Neuron (in vitro differentiated cells): ENCODE measurements at regions not wholly inside any gene's neighbourhood (a gene's known extent, or its start where the extent isn't known, plus 50 kb on each side); places are given as distances from the start of the nearest gene placed in this dataset.

Source experiments
- H2AFZ ChIP-seq: one replicate; pipeline ENCODE4 v1.6.1; 2013; ENCODE audit warnings: low read depth, mild to moderate bottlenecking, inconsistent platforms, low read length, moderate library complexity
- H3K27me3 ChIP-seq: one replicate; pipeline ENCODE4 v1.6.1; 2013; ENCODE audit warnings: low read length; ENCODE audit not compliant: insufficient read depth
- H3K36me3 ChIP-seq: one replicate; pipeline ENCODE4 v1.6.1; 2013; ENCODE audit warnings: low read length; ENCODE audit not compliant: insufficient read depth
- H3K4me1 ChIP-seq: one replicate; pipeline ENCODE4 v1.6.1; 2013; ENCODE audit warnings: low read length; ENCODE audit not compliant: insufficient read depth
- H3K4me3 ChIP-seq: 2 replicates; pipeline ENCODE4 v1.5.1; 2013; ENCODE audit warnings: mild to moderate bottlenecking, low read length, moderate library complexity
- H3K9me3 ChIP-seq: one replicate; pipeline ENCODE4 v1.6.1; 2013; ENCODE audit warnings: low read length

DNA sequence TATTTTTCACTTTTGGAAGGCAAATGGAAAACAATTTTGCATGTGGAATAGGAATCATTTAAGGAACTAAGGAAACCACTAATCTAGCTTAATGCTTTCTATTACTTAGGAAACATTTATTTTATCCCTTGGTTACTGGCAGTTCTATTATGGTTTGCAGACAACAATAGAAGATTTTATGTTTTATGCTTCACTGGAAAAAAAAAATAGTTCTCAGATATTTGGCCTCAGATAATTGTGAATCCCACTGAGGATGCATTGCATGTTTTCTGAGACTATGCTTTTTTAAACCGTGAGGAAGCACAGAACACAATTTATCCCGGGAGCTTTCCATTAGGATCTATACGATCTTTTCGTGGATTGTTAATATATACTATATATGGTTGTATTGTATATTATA lies 356.9 kb downstream of the CSNK1G3 start:
- no peak overlapping the region for H3K4me3 ChIP-seq
- H3K36me3 ChIP-seq, result no peaks in the 10 kb centered on the region
- H3K4me1 ChIP-seq, result peaks cover 19% of the 10 kb centered on the region
- no peaks in the 10 kb centered on the region for H3K9me3 ChIP-seq
- H2AFZ ChIP-seq, result no peak overlapping the region
- H3K27me3 ChIP-seq, result no peaks in the 10 kb centered on the region

DNA sequence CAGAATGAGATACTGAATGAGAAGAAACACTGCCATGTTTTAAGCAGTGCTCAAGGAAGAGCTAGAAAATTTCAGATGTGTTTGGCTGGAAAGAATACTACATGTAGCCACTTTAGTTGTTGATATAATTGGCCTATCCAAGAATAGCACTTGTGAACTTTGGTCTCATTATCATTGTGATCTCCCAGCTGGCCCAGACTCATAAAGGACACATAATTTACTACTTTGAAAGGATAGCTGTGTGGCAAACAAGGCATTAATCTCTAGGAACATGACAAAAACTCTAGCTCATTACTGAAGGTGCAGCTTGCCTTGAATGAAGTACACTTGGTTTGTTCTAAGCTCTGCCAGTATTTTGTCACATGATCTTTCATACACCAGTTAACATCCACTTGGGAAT lies 356.3 kb downstream of the CSNK1G3 start:
- Histone ChIP-seq H3K9me3 (no peaks in the 10 kb centered on the region), H2AFZ (no peak overlapping the region), H3K36me3 (no peaks in the 10 kb centered on the region), H3K27me3 (no peaks in the 10 kb centered on the region), H3K4me1 (peaks cover 13% of the 10 kb centered on the region), H3K4me3 (no peak overlapping the region)

DNA sequence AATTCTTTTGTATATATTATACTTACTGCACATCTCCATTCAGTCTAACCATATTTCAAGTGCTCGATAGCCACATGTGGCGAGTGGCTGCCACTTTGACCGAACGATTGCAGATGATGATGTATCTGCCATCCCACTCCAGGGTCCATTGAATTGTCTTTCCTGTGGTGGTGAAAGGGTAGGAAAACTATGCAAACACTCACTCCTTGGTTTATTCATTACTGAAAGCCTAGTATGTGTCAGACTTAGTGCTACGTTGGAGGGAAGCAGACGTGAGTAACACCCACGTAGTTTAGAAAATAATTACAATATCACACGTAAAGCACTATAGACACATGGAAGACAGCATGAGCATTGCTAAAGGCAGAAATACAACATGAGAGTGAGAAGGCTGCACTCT lies 353.7 kb downstream of the CSNK1G3 start:
- Histone ChIP-seq H3K4me3 (no peak overlapping the region), H3K36me3 (no peaks in the 10 kb centered on the region), H3K4me1 (peaks cover 5% of the 10 kb centered on the region), H2AFZ (no peak overlapping the region), H3K9me3 (no peaks in the 10 kb centered on the region), H3K27me3 (no peaks in the 10 kb centered on the region)

DNA sequence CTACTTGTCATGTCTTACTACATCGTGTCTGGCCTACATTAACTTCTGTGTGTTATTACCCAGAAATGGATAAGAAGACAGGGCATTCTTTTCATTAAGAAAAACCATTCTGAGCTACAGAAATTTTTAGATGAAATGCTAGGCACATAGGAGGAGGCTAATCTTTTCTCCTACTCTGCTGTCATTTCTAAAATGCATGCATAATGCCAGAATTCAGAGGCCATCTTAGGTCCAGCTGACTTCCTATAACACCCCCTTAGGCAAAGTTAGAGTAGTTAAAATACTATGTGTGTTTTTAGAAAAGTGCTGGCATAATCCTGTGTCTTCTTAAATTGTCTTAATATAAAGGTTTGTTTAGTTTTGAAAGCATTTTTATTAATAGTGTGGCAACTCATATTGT lies 352.6 kb downstream of the CSNK1G3 start:
- peaks cover 5% of the 10 kb centered on the region for H3K4me1 ChIP-seq
- no peaks in the 10 kb centered on the region for H3K27me3 ChIP-seq
- H3K9me3 ChIP-seq, result no peaks in the 10 kb centered on the region
- H2AFZ ChIP-seq, result no peak overlapping the region
- H3K4me3 ChIP-seq, result no peak overlapping the region
- no peaks in the 10 kb centered on the region for H3K36me3 ChIP-seq

DNA sequence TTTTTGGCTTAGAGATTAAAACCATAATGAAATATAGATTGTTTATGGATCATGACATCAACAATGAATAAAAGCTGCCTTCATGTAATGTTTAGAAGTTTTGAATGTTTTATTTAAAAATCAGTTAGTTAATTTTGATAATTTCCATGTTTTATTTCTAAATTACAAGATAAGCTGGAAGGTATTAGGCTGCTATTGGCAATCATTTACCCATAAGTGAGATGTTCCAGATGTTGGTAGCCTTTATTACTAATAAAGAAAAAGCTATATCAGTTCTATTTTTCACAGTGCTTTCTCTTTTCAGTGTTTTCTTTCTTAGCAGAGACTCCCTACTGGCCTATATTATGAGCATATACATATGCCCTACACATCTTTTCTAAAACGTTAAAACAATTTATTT lies 347.0 kb downstream of the CSNK1G3 start:
- no peaks in the 10 kb centered on the region for H3K27me3 ChIP-seq
- H3K4me1 ChIP-seq, result no peaks in the 10 kb centered on the region
- H3K9me3 ChIP-seq, result no peaks in the 10 kb centered on the region
- H2AFZ ChIP-seq, result no peak overlapping the region
- no peaks in the 10 kb centered on the region for H3K36me3 ChIP-seq
- H3K4me3 ChIP-seq, result no peak overlapping the region

DNA sequence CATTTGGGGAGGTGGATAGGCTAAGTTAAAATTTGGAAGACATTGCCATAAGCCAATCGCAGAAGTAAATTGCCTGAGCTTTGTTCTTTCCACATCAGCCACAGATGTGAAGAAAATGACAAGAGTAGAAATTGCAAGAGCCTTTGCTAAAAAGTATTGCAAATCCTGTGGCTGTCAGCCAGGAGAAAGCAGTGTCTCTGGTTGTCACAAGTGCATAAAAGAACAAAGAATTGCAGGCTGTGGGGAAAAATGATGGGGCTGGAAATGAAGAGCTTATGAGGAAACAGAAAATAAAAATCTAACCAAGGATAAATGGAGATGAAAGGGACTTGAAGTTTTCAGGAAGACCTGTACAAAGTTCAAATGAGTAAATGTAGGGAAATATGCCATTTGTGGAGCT lies 344.8 kb downstream of the CSNK1G3 start:
- H3K4me3 ChIP-seq, result no peak overlapping the region
- H3K36me3 ChIP-seq, result no peaks in the 10 kb centered on the region
- no peak overlapping the region for H2AFZ ChIP-seq
- no peaks in the 10 kb centered on the region for H3K4me1 ChIP-seq
- no peaks in the 10 kb centered on the region for H3K27me3 ChIP-seq
- H3K9me3 ChIP-seq, result no peaks in the 10 kb centered on the region

DNA sequence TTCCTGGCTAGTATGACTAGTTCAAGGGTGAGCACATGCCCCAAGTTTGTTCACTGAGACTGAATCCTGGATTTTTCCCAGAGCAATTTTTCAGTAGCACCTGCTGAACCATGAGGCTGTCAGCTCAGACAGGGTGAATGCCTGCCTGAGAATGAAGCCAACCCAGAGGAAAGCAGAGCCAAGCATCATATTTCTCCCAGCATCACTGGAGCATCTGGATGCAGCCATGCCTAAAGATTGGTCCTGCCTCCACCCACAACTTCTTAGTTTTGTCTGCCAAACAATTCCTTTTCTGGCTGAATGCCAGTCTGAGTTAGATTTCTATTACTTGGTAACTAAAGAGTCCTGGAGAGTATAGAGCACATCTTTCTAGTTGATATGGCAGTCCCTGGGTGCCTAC lies 343.6 kb downstream of the CSNK1G3 start:
- H3K9me3 ChIP-seq, result no peaks in the 10 kb centered on the region
- no peaks in the 10 kb centered on the region for H3K36me3 ChIP-seq
- H3K4me3 ChIP-seq, result no peak overlapping the region
- H3K27me3 ChIP-seq, result no peaks in the 10 kb centered on the region
- no peaks in the 10 kb centered on the region for H3K4me1 ChIP-seq
- no peak overlapping the region for H2AFZ ChIP-seq

DNA sequence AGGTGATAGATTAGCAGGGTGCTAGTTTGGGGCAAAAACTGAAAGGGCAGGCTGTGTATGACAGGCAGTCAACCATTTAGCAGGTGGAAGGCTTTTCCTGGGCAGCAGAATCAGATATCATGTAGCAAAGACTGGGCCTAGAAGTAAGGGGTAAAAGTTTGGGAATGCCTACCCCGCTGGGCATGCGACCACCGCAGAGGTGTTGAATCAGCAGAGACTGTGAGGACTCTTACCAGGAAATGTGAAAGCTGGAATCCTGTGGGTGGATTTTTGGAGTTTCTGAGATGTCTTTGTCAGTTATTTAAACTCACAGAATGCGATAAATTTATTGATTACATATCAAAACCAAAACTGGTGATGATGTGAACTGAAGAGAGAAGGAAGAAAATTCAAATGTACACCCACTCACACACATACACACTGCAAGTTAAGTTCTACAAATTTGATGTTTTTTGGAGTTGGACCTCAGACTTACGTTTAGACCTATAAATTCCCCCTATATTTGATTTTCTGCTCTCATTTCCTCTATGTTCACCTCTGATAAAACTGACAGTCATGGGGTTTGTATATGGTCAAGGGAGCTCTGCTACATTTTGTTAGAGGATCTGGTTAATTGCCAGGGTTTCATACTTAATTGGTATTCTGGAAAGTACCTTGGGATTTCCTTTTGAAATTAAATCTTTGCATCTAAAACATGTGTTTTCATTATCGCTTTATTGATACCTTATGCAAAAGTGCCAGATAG lies 333.6 kb downstream of the CSNK1G3 start:
- Histone ChIP-seq H3K9me3 (peaks cover 2% of the 10 kb centered on the region), H2AFZ (peak overlapping the region; percentile 37), H3K4me3 (no peak overlapping the region), H3K36me3 (no peaks in the 10 kb centered on the region), H3K4me1 (peaks cover 4% of the 10 kb centered on the region), H3K27me3 (no peaks in the 10 kb centered on the region)

DNA sequence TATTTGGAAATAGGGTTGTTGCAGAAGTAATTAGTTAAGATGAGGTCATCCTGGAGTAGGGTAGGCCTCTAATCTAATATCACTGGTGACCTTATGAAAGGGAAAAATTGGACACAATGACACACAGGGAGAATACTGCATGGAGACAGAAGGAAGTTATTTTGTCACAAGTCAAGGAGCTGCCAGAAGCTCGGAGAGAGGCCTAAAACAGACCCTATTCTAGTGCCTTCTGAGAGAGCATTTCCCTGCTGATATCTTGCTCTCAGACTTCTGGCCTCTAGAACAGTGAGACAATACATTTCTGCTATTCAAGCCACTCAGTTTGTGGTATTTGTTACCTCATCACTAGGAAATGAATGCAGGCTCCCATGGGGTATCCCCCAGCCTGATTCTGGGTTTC lies 332.9 kb downstream of the CSNK1G3 start:
- Histone ChIP-seq H3K27me3 (no peaks in the 10 kb centered on the region), H3K4me3 (no peak overlapping the region)

DNA sequence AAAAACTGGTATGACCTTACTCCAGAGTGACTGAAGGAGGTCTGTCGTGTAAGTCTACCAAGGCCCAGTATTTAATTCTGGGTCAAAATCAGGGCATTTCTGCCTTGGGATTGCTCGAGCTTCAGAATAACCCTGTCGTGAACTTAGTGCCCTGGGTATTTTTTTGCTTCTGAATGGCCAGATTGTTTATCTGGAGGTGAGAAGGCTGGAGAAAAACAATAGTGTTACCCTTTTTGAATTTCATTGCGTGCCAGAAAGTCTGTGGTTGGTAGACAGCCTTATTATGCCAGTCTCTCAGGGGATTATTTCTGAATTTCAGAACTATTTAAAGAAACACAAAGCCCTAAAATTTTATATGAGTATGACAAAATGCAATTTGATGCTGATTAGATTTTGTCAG lies 323.4 kb downstream of the CSNK1G3 start:
- Histone ChIP-seq H3K27me3 (no peaks in the 10 kb centered on the region), H2AFZ (no peak overlapping the region)

More for the DNA sequence above, 332.9 kb downstream of the CSNK1G3 start:
- peaks cover 2% of the 10 kb centered on the region for H3K9me3 ChIP-seq
- H3K36me3 ChIP-seq, result no peaks in the 10 kb centered on the region
- H3K4me1 ChIP-seq, result peaks cover 4% of the 10 kb centered on the region
- peak overlapping the region; percentile 37 for H2AFZ ChIP-seq

DNA sequence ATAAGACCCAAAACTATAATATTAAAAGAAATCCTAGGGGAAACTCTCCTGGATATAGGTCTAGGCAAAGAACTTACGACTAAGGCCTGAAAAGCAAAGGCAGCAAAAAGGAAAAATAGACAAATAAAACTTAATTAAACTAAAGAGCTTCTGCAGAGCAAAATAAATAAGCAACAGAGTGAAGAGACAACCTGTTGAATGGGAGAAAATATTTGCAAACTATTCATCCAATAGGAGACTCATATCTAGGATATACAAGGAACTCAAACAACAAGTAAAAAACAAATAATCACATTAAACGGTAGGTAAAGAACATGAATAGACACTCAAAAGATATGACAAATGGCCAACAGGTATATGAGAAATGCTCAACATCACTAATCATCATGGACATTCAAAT lies 318.6 kb downstream of the CSNK1G3 start:
- Histone ChIP-seq H3K36me3 (no peaks in the 10 kb centered on the region), H3K4me3 (no peak overlapping the region), H3K4me1 (peaks cover 12% of the 10 kb centered on the region), H2AFZ (no peak overlapping the region), H3K9me3 (peaks cover 9% of the 10 kb centered on the region), H3K27me3 (no peaks in the 10 kb centered on the region)

More for the DNA sequence above, 323.4 kb downstream of the CSNK1G3 start:
- no peak overlapping the region for H3K4me3 ChIP-seq
- peaks cover 3% of the 10 kb centered on the region for H3K9me3 ChIP-seq
- peaks cover 26% of the 10 kb centered on the region for H3K4me1 ChIP-seq
- no peaks in the 10 kb centered on the region for H3K36me3 ChIP-seq

DNA sequence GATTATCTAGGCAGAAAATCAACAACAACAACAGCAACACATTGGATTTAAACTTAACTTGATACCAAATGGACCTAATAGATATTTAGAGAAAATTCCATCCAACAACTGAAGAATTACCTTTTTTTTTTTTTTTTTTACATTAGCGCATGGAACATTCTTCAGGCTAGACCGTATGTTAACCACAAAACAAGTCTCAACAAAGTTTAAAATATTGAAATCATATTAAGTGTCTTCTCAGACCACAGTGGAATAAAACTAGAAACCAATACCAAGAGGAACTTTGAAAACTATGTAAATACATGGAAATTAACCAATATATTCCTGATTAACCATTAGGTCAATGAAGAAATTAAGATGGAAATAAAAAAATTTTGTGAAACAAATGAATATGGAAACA lies 315.8 kb downstream of the CSNK1G3 start:
- H3K4me1 ChIP-seq, result no peaks in the 10 kb centered on the region
- H3K27me3 ChIP-seq, result no peaks in the 10 kb centered on the region
- H3K9me3 ChIP-seq, result peaks cover 9% of the 10 kb centered on the region
- H3K4me3 ChIP-seq, result no peak overlapping the region
- H2AFZ ChIP-seq, result no peak overlapping the region
- H3K36me3 ChIP-seq, result no peaks in the 10 kb centered on the region

DNA sequence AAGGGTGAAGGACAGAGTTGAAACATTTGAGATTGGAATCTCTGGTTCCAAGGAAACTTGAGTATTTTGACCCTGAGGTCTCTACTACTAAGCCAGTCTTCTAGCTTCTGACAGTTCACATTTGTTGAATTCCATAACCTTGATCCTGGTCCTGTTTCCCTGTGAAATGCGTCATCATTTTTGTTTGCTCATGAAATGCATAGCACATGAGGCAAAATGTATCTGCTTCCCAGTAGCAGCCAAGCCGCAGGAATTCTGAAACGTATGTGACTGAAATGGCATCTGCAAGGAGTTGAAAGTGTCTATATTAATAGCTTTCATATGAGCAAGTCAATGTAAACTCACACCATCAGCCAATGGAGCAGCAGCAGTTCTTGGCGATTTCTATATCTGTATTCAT lies 307.9 kb downstream of the CSNK1G3 start:
- no peaks in the 10 kb centered on the region for H3K36me3 ChIP-seq
- H3K4me1 ChIP-seq, result peaks cover 16% of the 10 kb centered on the region
- H3K4me3 ChIP-seq, result no peak overlapping the region
- H2AFZ ChIP-seq, result no peak overlapping the region
- no peaks in the 10 kb centered on the region for H3K27me3 ChIP-seq
- H3K9me3 ChIP-seq, result no peaks in the 10 kb centered on the region

DNA sequence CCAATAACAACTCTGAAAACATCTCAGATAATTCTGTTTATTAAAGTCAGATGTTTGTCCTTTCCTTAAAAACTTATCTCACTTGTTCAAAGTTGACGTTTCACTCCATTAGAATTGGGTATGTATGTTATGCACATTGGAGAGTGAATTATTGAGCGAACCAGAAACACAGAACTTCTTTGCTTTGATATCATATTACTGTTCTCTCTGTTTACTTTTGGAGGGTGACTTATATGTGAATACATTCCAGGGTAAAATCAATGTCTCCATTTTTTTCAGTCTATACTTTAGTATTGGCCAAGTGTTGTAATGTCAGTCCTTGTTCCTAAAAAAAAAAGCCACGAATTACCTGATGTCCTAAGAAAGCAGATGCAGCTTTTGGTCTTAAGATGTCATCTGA lies 307.4 kb downstream of the CSNK1G3 start:
- Histone ChIP-seq H3K36me3 (no peaks in the 10 kb centered on the region), H3K27me3 (no peaks in the 10 kb centered on the region), H2AFZ (no peak overlapping the region), H3K4me1 (peaks cover 20% of the 10 kb centered on the region), H3K4me3 (no peak overlapping the region), H3K9me3 (no peaks in the 10 kb centered on the region)
